ENCODE measurements at regions not wholly inside any gene's neighbourhood (a gene's known extent, or its start where the extent isn't known, plus 50 kb on each side); places are given as distances from the start of the nearest gene placed in this dataset.

DNA sequence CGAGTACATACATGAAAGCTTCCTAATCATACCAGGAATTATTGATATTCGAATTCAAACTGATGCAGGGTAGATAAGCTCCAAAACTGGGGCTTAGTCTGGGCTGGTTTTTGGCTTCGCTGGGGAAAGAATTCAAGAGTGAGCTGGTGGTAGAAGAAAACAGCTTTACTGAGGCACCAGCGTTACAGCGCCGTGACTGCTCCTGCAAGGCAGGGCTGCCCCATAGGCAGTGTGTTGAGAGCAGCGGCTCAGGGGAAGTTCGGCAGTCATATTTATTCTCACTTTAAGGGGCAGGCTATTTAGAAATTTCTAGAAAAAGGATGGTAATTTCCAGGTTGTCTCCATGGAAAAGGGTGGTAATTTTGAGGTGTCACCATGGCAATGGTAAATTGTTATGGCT is 292.6 kb upstream of the TCF4 start:
- no peak for DNase-seq (ENCODE audit: low spot score)

DNA sequence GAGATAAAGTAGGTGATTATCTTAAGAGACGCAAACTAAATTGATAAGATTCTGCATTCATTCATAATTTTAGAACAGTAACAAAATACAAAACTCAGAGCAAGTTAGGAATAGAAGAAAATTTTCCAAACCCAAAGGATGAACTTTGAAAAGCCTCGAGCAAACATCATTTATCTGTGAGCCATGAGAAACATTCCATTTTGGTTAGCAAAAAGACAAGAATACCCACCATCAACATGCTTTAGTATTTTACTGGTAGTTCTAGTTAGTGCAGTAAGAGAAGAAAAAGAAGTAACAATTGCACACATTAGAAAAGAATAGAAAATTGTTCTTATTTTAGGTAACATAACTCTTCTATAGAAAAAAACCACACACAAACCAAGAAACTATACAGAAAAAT is 291.3 kb upstream of the TCF4 start:
- DNase-seq (ENCODE audit: low spot score) = no peak

DNA sequence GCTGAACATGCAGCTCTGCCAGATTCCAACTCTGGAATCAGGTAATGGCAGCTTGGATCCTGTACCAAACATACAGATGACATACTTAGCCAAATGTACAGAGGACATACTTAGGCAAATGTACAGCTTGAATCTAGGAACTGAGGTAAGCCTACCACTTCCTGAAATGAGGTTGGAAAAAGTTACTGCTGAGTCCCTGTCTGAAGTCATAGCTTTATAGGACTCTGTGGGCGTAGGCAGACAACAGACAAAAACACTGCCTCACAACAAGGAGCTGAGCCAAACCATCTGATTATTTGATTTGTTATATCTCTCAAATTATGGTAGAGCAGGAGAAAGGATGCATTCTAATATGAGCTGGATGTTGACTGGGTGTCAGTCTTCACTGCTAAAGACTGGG is 290.2 kb upstream of the TCF4 start:
- no peak for DNase-seq (ENCODE audit: low spot score)

DNA sequence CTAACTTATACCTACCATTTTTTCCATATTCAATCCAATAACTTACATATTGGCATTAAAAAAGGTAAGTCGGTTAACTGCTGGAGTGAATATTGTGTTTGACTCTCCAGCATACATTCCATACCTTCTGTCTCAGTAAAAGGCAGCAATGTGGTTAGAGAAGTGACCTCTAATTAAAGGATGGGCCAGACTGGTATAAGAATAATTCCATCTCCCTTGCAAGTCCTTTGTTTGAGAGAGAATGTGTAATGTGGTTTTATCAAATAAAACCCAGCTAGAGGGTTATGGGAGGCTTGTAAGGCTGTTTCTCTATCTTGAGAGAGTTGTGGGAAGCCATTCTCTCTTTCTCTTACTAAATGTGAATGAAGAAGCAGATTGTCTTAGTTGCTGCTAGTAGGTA is 289.3 kb upstream of the TCF4 start:
- DNase-seq (ENCODE audit: low spot score) = no peak

DNA sequence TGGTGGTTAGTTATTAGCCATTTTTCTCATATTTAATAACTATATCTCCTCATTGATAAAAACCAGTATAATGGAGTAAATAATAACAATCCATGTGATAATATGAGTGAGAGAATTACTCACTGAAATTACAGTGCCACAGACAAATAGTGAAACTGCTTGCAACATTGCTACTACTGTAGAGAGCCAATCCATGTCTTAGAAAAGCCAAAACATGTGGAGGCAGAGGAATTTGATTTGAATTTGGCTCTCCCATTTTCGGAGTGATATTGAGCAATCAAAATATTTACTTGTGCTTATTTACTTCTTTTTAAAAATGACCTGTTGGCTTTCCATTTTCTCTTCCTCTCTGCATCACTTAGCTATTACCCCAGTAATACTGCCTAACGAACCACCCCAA is 288.3 kb upstream of the TCF4 start:
- no peak for DNase-seq (ENCODE audit: low spot score)

DNA sequence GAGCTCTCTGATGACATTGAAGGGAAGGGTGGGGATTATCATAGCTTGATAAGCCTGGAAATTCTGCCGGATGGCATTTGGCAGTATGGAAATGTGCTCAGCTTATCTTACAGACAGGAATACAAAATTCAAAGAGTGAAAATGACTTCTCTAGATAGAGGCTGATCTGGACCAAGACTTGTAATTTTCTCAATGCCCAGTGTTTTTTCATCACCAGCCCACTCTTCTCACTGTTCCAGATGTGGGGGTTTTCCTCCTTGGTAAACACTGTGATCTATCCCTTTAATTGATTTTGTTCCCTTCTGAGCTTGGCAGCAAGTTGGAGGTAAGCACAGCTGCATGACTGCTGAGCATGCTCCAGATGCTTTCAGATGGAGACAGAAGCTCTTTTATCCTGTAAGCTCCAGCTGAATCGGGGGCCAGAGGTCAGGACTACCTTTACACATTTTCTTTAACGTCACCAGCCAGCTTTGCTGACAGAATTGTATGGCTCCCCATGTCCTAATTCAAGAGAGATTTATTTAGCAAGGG is 287.4 kb upstream of the TCF4 start:
- no peak for DNase-seq (ENCODE audit: low spot score)

DNA sequence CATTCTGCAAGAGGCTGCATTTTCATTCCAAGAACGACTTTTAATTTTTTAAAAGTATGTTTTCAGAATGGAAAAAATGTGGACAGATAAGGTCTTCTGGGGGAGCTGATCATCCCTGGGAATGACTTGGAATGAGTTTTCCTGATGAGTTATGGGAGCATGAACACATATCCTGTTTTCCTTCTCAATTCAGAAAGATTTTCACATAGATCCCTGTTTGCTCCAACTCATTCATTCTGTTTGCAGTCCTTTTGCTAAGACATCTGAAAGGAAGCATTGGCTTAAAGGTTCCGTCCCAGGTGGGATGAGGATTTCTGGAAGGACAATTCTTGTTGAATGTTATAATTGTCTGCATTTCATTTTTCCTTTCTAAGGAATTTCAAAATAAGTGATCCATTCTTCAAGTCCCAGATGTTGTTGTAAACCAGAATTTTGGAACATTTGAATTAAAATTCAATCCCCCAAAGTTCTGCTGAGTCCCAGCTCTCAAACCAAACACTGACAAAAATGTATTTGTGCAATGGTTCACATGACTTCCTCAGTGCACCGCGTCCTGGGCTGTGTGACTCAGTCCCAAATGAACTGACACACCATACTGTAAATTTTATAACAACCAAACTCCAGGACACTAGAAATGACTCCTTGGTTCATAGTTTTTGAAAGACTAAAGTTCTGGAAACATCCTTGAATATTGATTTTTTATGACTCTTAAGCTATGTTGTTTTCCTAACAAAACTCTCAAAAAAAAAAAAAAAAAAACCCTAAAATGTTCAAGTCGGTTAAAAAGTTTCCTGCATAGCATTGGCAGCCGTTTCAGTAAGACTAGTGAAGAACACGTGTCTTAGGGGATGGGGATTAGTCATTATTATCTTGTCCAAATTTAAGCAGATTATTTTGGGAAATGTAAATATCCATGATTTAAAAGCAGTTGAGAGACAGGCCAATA is 281.8 kb upstream of the TCF4 start:
- no peak for DNase-seq (ENCODE audit: low spot score)

DNA sequence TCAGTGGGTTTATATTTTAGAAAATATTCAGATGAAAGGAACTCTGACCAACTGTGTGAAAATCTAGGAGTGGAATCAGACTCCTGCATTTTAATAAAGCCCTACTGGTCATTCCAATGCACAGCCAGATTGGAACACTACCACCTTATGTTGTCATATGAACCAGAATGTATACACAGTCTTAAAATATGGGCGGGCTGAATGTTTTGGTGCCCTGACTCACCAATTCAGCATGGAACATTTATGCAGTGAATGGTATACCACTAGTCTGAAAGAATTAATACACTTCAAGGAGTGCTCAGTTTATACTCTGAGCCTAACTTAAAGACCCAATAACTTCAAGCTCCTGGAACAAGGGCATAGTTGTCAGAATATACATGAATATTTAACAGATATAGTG is 280.9 kb upstream of the TCF4 start:
- no peak for DNase-seq (ENCODE audit: low spot score)

DNA sequence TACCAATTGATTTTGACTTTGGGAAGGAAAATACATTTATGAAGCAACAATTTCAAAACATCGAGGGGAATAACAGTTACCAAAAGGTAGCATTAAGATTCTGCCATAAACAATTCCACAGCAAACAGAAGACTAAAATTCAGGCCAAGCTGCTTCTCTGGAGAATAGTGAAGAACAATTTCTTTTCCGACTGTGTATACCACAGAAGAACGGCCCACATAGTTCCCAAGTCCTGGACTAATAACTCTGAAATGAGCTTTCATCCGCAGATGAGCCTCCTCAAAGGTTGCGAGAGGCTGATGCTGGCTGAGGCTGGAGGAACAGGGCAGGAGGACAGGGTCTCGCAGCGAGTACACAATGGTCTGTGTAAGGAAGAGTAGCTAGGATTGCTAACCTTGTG is 278.9 kb upstream of the TCF4 start:
- no peak for DNase-seq (ENCODE audit: low spot score)

DNA sequence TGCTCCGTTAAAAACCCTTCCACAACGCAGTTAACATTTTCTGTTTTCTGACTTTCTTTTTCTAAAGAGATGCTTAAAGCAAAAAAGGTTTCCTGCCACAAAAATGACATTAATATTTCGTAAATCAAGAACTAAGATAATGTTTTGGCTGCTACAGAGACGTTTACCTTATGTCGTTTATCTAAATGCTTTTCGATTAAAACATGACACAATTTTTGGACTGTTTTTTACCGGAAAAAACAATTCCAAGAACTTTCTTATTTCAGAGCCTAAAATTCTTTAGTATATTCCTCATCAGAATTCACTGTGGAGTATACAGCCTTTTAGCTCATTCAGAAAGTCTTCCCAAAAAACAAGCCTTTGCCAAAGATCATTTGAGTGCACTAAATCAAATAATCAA is 278.0 kb upstream of the TCF4 start:
- DNase-seq (ENCODE audit: low spot score) = no peak

DNA sequence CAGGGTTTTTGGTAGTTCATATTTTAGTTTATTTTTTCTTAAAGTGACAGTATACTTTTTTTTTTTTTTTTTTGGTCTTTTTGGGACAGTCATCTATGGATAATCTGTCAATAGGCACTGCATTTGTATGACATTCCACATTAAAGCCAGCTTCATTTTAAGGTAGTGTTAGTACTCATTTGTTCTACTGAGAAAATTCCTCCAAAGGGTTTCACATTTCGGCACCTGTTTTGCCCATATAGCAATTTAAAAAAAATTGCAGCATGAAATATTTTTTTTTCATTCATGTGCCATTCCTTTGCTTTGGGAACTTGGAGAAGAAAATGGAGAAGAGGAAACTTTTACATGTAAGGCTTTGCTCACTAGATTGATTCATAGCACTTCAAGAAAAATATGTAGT is 276.3 kb upstream of the TCF4 start:
- no peak for DNase-seq (ENCODE audit: low spot score)

DNA sequence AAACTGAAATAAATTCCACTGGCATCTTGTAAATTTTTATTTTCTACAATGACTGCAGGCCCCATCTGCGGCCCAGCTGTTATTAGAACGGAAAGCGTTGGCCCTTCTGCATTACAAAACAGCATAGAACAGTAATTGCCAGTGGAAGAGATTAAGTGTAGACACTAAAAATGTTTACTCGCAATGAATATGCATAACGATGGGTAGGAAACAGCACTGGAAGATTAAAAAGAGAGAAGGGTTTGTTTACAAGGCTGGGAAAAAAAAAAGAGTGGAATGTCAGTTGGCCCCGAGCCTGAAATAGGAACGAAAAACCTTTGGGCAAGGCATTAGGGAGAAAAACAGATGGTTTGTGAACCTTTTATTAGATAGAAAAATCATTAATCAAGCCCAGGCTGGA is 275.9 kb upstream of the TCF4 start:
- no peak for DNase-seq (ENCODE audit: low spot score)

DNA sequence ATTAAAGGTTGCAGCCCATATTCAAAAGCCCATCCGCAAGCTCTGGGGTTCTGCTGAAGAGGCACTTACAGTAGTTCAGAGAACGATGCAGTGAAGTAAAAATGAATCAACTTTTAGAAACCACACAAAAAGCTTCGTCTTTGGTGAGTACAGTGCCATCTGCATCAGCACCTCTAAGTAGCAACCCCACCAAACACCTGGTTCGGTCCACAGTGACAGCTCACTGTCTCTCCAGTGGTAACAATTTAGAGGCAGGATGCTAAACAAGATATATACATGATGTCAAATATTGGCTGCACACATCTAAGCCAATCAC is 275.4 kb upstream of the TCF4 start:
- no peak for DNase-seq (ENCODE audit: low spot score)

DNA sequence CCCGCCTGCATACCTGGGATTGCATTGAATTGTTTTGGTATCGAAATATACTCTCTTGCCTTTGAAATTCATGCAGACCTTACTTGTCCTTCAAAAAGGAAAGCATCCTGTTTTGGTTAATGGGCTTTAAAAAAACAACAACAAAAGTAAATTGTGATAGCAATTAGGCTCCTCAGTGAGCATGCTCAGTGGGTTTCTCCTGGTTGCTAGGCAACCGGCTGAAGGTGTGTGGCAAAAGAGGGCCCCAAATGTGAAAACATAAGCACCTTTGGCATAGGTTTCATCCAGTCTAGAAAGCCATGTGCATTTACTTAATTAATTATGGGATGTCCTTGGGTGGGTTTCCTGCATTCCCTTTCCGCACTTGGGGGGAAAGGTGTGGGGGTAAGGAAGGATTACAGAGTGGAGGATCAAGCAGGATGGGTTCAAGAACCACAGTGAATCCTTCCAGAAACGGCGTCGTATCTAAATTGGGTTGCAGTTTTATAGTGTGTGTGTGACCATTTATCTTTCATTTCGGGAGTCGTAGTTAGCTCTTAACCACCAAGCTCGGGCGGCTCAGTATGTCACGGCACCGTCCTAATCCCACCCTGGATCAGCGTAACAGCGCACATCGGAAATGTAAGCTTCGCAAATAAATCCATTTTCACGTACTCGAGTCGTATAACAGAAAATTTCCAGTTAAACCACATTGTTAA is 274.9 kb upstream of the TCF4 start:
- no peak for DNase-seq (ENCODE audit: low spot score)

DNA sequence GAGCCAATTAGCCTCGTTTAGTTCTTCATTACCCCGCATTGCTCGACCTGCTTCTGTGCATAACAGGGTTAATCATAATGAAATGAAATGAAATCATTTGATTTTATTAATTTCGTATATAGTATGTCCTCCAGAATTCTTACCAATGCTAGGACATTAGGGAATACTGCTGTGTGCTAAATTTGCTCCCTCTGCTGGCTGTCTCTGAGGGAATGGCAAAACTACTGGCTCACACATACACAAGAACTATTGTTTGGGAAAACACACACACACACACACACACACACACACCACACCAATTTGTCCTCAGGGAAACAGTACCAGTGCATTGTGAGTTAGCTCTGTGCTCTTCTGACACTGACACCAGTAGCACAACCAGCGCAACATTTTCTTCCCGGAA is 273.3 kb upstream of the TCF4 start:
- DNase-seq (ENCODE audit: low spot score) = no peak

DNA sequence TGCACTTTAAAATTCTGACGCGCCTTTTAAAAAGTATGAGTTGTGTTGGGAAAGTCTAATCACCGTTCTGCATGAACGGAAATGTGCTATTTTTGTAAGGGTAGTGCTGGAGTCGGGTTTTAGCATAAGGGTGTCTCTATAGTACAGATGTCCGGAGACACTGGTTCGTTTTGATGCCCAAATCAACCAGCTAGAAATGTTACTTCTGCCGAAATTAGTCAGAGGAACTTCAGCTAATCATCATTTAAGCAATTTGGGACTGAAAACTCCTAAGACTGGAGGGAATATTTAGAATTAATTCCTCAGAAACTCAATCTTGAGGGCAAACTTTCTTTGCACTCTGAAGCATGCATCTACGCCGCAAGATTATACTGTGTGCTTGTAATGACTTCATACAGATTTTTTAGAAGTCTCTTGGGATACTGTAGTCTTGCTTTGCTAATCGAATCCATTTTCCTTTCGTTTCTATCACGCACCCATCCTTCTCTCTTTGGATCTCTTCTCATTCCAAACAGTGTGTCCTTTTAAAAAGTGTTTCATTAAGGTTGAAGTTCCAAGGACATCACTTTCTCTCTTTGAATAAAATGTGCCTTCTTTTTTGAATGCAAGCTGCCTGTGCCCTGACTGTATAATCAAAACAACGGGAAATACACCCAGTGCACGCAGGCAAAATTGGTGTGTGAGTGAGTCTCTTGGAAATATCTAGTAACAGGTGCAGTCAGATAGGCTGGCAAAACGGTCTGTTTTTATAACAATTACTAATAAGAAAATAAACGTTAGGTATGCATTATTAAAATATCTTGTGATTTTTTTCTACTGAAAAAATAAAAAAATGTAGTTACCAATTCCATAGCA is 270.9 kb upstream of the TCF4 start:
- no peak for DNase-seq (ENCODE audit: low spot score)

DNA sequence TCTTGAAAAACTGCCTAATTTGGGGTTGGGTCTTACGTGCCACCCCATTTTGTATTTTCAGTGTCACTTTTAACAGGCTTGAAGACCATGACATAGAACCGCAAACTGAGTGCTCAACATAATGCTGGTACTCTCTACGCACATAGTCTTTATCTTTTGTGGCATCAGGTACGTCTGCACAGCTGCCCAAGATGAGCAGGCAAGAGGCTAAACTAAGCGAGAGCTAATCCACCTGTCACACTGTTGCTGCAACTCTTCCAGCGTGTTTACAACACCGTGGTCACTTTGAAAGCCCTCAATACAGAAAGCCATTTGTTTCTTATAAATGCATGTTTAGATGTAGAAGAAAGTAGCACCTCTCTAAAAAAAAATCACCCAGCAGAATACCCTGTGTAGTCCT is 270.0 kb upstream of the TCF4 start:
- no peak for DNase-seq (ENCODE audit: low spot score)

DNA sequence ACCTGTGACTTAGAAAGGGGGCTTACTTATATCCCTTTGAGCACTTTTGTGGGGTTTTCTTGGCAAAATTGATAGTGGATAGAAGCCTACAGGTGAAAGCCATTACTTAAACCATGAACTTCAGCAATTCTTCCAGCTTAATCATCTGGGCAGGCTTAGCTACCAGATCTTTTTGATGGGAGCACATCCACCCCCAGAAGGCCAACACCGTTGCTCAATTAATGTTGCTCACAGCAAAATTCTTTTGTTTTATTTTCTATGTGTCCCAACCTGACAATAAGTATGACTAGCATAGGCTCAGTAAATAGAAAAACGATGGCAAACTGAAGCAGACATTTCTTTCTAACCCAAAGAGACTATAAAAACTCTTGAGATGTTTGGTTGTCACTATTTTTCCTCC is 269.4 kb upstream of the TCF4 start:
- DNase-seq (ENCODE audit: low spot score) = no peak

DNA sequence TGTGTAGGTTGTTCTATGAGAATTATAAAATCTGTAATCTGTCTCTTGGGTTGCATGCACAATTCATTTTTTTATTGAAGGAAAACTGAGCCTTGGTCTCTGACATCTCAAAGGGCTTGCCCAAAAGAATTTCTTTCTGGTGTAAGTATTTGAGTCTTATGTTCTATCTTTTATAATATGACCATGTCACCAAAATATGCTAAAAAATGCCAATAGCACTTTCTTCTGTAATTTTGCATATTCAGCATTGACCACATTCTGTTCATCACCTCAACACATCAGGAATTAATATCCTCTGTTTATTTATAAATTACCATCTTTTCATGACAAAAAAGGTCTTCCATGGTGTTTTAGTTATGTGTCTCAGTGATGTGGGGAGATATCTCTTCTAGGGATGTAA is 268.7 kb upstream of the TCF4 start:
- no peak for DNase-seq (ENCODE audit: low spot score)

DNA sequence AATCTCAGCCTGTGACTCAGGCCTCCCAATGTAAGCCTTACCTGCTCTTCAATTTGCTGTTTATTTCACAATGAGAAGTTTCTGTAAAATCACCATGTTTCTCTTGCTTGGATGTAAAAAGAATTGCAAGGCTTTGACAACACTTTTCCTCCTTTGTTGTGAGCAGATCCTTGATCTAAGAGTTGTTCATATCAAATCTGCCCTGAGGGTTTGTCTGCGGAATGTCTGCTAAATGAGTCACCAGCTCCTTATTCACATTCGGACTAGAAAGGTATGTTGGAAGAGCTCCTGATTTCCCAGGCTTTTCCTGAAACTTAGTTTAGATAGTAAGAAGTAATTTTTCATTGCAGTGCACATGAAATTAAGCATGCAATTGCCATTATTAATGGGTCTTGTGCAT is 268.2 kb upstream of the TCF4 start:
- no peak for DNase-seq (ENCODE audit: low spot score)

DNA sequence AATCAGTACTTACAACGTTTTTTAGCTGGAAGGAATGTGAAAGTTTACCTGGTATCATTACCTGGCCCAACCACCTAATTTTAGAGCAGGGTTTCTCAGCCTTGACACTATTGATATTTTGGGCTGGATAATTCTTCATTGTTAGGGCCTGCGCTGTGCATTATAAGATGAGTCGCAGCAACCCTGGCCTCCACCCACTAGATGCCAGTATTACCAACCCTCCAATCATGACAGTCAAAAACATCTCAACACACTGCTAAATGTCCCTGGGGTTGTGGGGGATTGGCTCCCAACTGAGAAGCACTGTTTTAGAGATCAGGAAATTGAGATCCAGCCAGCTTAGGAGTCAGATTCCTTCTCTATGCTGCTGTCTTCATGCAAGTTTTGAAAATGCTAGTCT is 265.3 kb upstream of the TCF4 start:
- DNase-seq (ENCODE audit: low spot score) = no peak

DNA sequence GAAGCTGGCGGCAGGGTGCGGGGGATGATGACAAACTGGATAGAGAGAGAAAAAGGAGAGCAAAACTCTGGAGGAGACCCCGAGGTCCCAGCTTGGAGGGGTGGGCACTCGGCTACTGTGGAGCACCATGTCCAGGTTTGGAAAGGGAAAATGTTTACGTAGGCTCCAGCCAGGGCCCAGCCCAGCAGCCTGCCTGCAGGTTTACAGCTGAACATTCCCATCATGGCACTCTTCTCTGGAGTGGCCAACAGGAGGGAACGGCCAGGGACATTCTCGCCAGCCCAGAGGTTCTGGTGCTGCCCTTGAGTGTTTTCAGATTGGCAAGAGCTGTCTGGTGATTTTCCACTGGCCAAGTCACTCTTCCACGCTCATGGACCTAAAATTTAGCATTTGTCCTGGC is 262.9 kb upstream of the TCF4 start:
- DNase-seq (ENCODE audit: low spot score) = no peak

DNA sequence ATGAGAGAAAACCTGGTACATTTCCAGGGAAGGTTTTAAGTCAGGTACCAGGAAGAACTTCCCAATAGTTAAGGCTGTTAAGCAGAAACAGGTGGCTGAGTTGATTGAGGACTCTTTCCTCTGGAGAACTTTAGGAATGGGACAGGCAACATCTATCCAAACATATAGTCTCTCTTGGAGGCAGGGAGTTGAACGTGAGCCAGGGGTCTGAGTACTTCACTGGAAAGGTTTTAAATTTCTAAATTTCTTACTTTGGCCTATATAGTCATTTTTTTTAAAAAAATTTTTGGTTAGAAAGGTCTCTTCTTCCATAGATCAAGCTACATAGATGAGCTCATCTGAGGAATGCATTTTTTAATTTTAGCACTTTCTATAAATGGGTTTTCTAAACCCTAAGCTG is 261.4 kb upstream of the TCF4 start:
- no peak for DNase-seq (ENCODE audit: low spot score)
